HCT116 (cell line): ENCODE measurements at regions not wholly inside any gene's neighbourhood (a gene's known extent, or its start where the extent isn't known, plus 50 kb on each side); places are given as distances from the start of the nearest gene placed in this dataset.

ENCODE experiments used
- ATAC-seq: fragments of 200-7000 bp; cut with Tn5 transposase; 2 replicates; pipeline ENCODE4 v1.9.1; 2020; ENCODE audit warnings: mild to moderate bottlenecking, moderate library complexity
- BruUV-seq: library from RNA; stranded (reverse); fragments of 400-500 nt; replicated peaks from 2 replicates; lab custom pipeline; 2021; lab: Mats Ljungman, UMichigan
- CTCF ChIA-PET: fragments of 300-600 bp; sonication (Branson Sonifier 250); formaldehyde crosslinking; loops from one replicate; lab custom pipeline; 2021; ENCODE audit warnings: antibody characterized with exemption; lab: Charles Lee
- POLR2A ChIA-PET: fragments of 300-600, 350-600 bp; sonication (Branson Sonifier 250); formaldehyde crosslinking; loops from one replicate; lab custom pipeline; 2021; ENCODE audit warnings: antibody characterized with exemption; lab: Charles Lee
- RAD21 ChIA-PET, 2 experiments: fragments of 300-600 bp; sonication (Branson Sonifier 250); formaldehyde crosslinking; loops; one replicate each; lab custom pipeline; 2023; ENCODE audit warnings: low total read pairs in 2 of 2; ENCODE audit not compliant: uncharacterized antibody in 2 of 2, unreplicated experiment in 2 of 2, low non-redundant PET in 1 of 2; lab: Charles Lee
- DNase-seq: peaks from one replicate; pipeline ENCODE4 v3.0.0-alpha.2; 2010; ENCODE audit warnings: low read depth, low spot score
- H2AFZ ChIP-seq: fragments of 200-600 bp; shearing (Covaris generic), sonication (generic); 2 replicates; pipeline ENCODE4 v1.6.1; 2017; ENCODE audit warnings: low read depth, mixed run types, mixed read lengths, antibody characterized with exemption, low read length; ENCODE audit not compliant: poor library complexity, severe bottlenecking
- H3K27ac ChIP-seq: 2 replicates; pipeline ENCODE4 v1.5.1; 2012; ENCODE audit warnings: low read depth, low read length
- H3K27me3 ChIP-seq: fragments of 200-600 bp; sonication (generic); 2 replicates; pipeline ENCODE4 v1.6.1; 2016; ENCODE audit warnings: mixed run types, low read length, mixed read lengths; ENCODE audit not compliant: insufficient read depth
- H3K36me3 ChIP-seq, 2 experiments: fragments of 200-500 bp in 1 of 2; fragments of 200-600 bp in 1 of 2; sonication (Bioruptor generic) in 1 of 2; sonication (generic) in 1 of 2; 2 replicates each; pipeline versions ENCODE4 v1.5.1 to v1.6.1; 2014 to 2016; ENCODE audit warnings: low read length in 2 of 2, inconsistent platforms in 1 of 2, mixed read lengths in 1 of 2, mixed run types in 1 of 2; ENCODE audit not compliant: insufficient read depth in 2 of 2, control insufficient read depth in 1 of 2
- H3K4me1 ChIP-seq, 2 experiments: fragments of 200-600 bp in 1 of 2; sonication (generic) in 1 of 2; 2 replicates each; pipeline versions ENCODE4 v1.5.1 to v1.6.1; 2012 to 2017; ENCODE audit warnings: low read length in 2 of 2, inconsistent platforms in 1 of 2, mild to moderate bottlenecking in 1 of 2, mixed read lengths in 1 of 2, mixed run types in 1 of 2, moderate library complexity in 1 of 2; ENCODE audit not compliant: insufficient read depth in 2 of 2, control insufficient read depth in 1 of 2
- H3K4me2 ChIP-seq: fragments of 200-600 bp; sonication (generic); 2 replicates; pipeline ENCODE4 v1.6.1; 2017; ENCODE audit warnings: mixed run types, low read length, mixed read lengths
- H3K4me3 ChIP-seq, 2 experiments: fragments of 200-600 bp in 1 of 2; sonication (generic) in 1 of 2; replicated peaks in 1 of 2; 2 replicates each; pipeline ENCODE4 v1.5.1; 2011 to 2016; ENCODE audit warnings: low read length in 2 of 2, control low read depth in 1 of 2, low read depth in 1 of 2, mild to moderate bottlenecking in 1 of 2, mixed read lengths in 1 of 2, mixed run types in 1 of 2
- H3K79me2 ChIP-seq: fragments of 200-600 bp; sonication (generic); 2 replicates; pipeline ENCODE4 v1.6.1; 2017; ENCODE audit warnings: mild to moderate bottlenecking, mixed run types, low read length, moderate library complexity, mixed read lengths; ENCODE audit not compliant: insufficient read depth
- H3K9ac ChIP-seq: fragments of 200-600 bp; sonication (generic); 2 replicates; pipeline ENCODE4 v1.6.1; 2016; ENCODE audit warnings: low read length, mixed read lengths
- H3K9me2 ChIP-seq: fragments of 200-600 bp; sonication (generic), shearing (Covaris generic); 2 replicates; pipeline ENCODE4 v1.6.1; 2017; ENCODE audit warnings: mixed run types, mild to moderate bottlenecking, moderate library complexity; ENCODE audit not compliant: insufficient read depth
- H3K9me3 ChIP-seq, 2 experiments: fragments of 200-500 bp in 1 of 2; fragments of 200-600 bp in 1 of 2; sonication (Bioruptor generic) in 1 of 2; sonication (generic) in 1 of 2; 2 replicates each; pipeline ENCODE4 v1.6.1; 2014 to 2017; ENCODE audit warnings: low read length in 2 of 2, mixed read lengths in 2 of 2, inconsistent platforms in 1 of 2, low read depth in 1 of 2, mild to moderate bottlenecking in 1 of 2, mixed run types in 1 of 2, moderate library complexity in 1 of 2; ENCODE audit not compliant: control insufficient read depth in 1 of 2, insufficient read depth in 1 of 2
- H4K20me1 ChIP-seq: fragments of 200-600 bp; sonication (generic), shearing (Covaris generic); 2 replicates; pipeline ENCODE4 v1.6.1; 2017; ENCODE audit warnings: mixed run types, mild to moderate bottlenecking, moderate library complexity; ENCODE audit not compliant: insufficient read depth
- JUND ChIP-seq: IDR thresholded peaks from 2 replicates; pipeline ENCODE4 v1.6.1; 2012
- POLR2A ChIP-seq: IDR thresholded peaks from 2 replicates; pipeline ENCODE4 v1.7.0; 2011; ENCODE audit warnings: borderline replicate concordance; ENCODE audit not compliant: insufficient read depth, insufficient read length; ENCODE audit errors: extremely low read depth
- intact Hi-C: fragments of 100-400 bp; cut with micrococcal nuclease; formaldehyde crosslinking; loops from 2 replicates; pipeline ENCODE4 v1.10.0; 2022

DNA sequence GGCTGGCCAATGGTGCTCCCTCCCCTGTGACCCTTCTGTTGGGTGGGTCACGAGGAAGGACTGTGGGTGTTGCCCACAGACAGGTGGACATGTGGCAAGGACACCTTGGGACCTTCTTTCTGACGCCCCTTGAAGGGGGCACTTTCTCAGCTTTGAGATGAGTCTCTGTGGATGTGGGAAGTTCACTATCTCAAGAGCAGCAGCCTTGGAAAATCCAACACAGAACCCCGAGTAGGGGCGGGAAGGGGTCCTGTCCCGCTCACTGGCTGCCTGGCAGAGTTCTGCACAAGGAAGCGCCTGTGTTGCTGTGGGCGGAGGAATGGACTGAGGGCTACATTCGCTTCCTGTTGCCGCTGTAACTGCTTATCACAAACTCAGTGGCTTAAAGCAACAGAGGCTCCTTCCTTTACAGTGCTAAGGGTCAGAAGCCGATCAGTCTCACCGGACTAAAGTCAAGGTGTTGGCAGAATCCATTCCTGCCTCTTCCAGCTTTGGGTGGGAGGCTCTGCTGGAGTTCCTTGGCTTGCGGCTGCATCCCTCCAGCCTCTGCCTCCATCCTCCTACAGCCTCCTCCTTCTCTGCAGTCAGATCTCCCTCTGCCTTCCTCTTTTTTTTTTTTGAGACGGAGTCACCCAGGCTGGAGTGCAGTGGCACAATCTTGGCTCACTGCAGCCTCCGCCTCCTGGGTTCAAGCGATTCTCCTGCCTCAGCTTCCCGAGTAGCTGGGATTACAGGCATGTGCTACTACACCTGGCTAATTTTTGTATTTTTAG is 305.2 kb downstream of the SEC14L1 start:
- no peak overlapping the region for H3K4me2 ChIP-seq
- no peak overlapping the region for H2AFZ ChIP-seq
- no peaks in the 10 kb centered on the region; the same call in 1 of the 2 replicates for H4K20me1 ChIP-seq
- no peak overlapping the region for H3K27ac ChIP-seq
- no peaks in the 10 kb centered on the region for H3K36me3 ChIP-seq
- ChIA-PET RAD21 (no interaction called here), POLR2A (no interaction called here), CTCF (interaction anchor here (1.5 kb wide), 1 partner anchor 16 kb away, joined by 8 read pairs; no protein-coding TSS in a partner anchor)
- intact Hi-C loops: no loop called here
- ATAC-seq (no peak), DNase-seq (no peak)
- peaks cover 22 to 29% of the 10 kb centered on the region in 2 experiments for H3K4me1 ChIP-seq
- H3K4me3 ChIP-seq: no peak overlapping the region
- TF ChIP-seq POLR2A: no peak
- no peaks in the 10 kb centered on the region for H3K9me3 ChIP-seq
- H3K9ac ChIP-seq: no peak overlapping the region
- BruUV-seq: no TSS peak
- peaks cover 49% of the 10 kb centered on the region for H3K79me2 ChIP-seq
- no peaks in the 10 kb centered on the region for H3K27me3 ChIP-seq
- H3K9me2 ChIP-seq: no peaks in the 10 kb centered on the region

DNA sequence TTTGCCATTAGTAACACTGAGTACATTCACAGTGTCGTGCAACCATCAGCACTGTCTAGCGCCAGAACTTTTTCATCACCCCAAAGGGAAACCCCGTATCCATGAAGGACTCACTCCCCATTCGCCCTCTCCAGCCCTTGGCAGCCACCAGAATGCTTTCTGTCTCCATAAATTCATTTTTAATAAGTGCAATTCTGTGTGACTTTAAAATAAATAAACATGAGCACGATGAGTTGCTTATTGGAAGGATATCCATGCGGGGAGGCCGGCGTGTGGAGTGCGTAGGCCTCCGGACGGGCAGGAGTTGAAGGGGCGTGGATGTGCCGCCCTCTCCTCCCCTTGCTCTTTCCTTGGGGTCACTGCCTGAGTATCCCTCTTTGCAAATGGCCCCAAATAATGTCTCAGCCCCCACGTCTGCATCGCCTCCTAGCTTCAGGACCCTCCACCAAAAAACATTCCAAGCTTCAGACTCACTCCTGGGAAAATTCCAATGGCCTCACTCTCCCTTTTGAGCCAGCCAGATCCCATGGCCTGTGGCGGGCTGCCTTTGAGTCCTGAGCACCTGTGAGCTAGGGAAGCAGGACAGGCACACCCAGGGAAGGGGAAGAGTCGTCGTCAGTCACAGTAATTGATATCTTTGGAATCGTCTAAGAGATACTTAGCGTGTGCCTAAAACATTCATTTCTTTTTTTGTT is 306.3 kb downstream of the SEC14L1 start:
- no TSS peak for BruUV-seq
- peaks cover 52% of the 10 kb centered on the region for H3K79me2 ChIP-seq
- CTCF ChIA-PET: no interaction called here

More for the DNA sequence above, 306.3 kb downstream of the SEC14L1 start:
- TF ChIP-seq JUND: no peak
- H3K4me1 ChIP-seq: peaks cover 25 to 33% of the 10 kb centered on the region in 2 experiments
- no peak for ATAC-seq
- H4K20me1 ChIP-seq: no peaks in the 10 kb centered on the region; the same call in 1 of the 2 replicates
- H3K4me2 ChIP-seq: no peak overlapping the region
- ChIA-PET RAD21 (no interaction called here), POLR2A (no interaction called here)
- no peak overlapping the region for H3K27ac ChIP-seq
- H2AFZ ChIP-seq: no peak overlapping the region
- intact Hi-C loops: no loop called here
- no peak overlapping the region for H3K4me3 ChIP-seq
- H3K27me3 ChIP-seq: no peaks in the 10 kb centered on the region
- H3K9ac ChIP-seq: no peak overlapping the region
- no peaks in the 10 kb centered on the region for H3K9me3 ChIP-seq
- no peak for DNase-seq
- no peaks in the 10 kb centered on the region for H3K9me2 ChIP-seq
- H3K36me3 ChIP-seq: no peaks in the 10 kb centered on the region
